Ectodermal cell (in vitro differentiated cells): ENCODE measurements at regions not wholly inside any gene's neighbourhood (a gene's known extent, or its start where the extent isn't known, plus 50 kb on each side); places are given as distances from the start of the nearest gene placed in this dataset.
"Not testable (repeated sequence)": the region's sequence is repeated elsewhere in the genome, so short reads cannot be mapped to it uniquely, and the experiment has no call there.

Experiments used
- H3K27ac ChIP-seq: 2 replicates; pipeline ENCODE4 v1.7.0; 2013; ENCODE audit warnings: mild to moderate bottlenecking, low read depth, low read length; ENCODE audit not compliant: insufficient read depth, poor library complexity, severe bottlenecking
- H3K27me3 ChIP-seq: 2 replicates; pipeline ENCODE4 v1.7.0; 2013; ENCODE audit warnings: mild to moderate bottlenecking, low read length; ENCODE audit not compliant: insufficient read depth, control insufficient read depth, poor library complexity, severe bottlenecking
- H3K36me3 ChIP-seq: one replicate; pipeline ENCODE4 v1.7.0; 2013; ENCODE audit warnings: low read length; ENCODE audit not compliant: control insufficient read depth, insufficient read depth
- H3K4me1 ChIP-seq: one replicate; pipeline ENCODE4 v1.7.0; 2013; ENCODE audit warnings: low read length; ENCODE audit not compliant: control insufficient read depth, insufficient read depth
- H3K4me3 ChIP-seq: 2 replicates; pipeline ENCODE4 v1.7.0; 2013; ENCODE audit warnings: low read depth, low read length, control low read depth; ENCODE audit not compliant: insufficient read depth
- H3K9me3 ChIP-seq: 2 replicates; pipeline ENCODE4 v1.7.0; 2013; ENCODE audit warnings: mild to moderate bottlenecking, low read length, moderate library complexity; ENCODE audit not compliant: control insufficient read depth
- WGBS, 2 experiments: methylation state at CpG; one replicate each; pipeline ENCODE4 v1.1.7; 2013; ENCODE audit warnings: missing lambda C conversion rate in 2 of 2; 5-methylcytosine and 5-hydroxymethylcytosine counted together

- Histone ChIP-seq H3K27ac (no peak overlapping the region), H3K4me1 (peaks cover 18% of the 10 kb centered on the region), H3K9me3 (no peaks in the 10 kb centered on the region), H3K27me3 (no peaks in the 10 kb centered on the region), H3K36me3 (no peaks in the 10 kb centered on the region), H3K4me3 (no peak overlapping the region)
- WGBS, 2 experiments, result 93 to 98% methylated on average over 3 of the region's 3 CpGs
Observed at GRCh38 chr12:42010715-42011114, 134.0 kb downstream of the GXYLT1 start.

GRCh38 chr12:42010257-42010656 is 134.4 kb downstream of the GXYLT1 start:
- H3K4me1 ChIP-seq, result peaks cover 18% of the 10 kb centered on the region
- H3K36me3 ChIP-seq, result no peaks in the 10 kb centered on the region
- no peak overlapping the region for H3K4me3 ChIP-seq
- no peaks in the 10 kb centered on the region for H3K27me3 ChIP-seq
- H3K9me3 ChIP-seq, result no peaks in the 10 kb centered on the region
- 95 to 100% methylated on average over 1 of the region's 1 CpG for WGBS, 2 experiments
- no peak overlapping the region for H3K27ac ChIP-seq

GRCh38 chr12:42008996-42009395 is 135.7 kb downstream of the GXYLT1 start:
- WGBS, 2 experiments, result 96 to 98% methylated on average over 5 of the region's 5 CpGs
- Histone ChIP-seq H3K4me3 (no peak overlapping the region), H3K27ac (no peak overlapping the region), H3K9me3 (no peaks in the 10 kb centered on the region), H3K4me1 (peaks cover 10% of the 10 kb centered on the region), H3K36me3 (no peaks in the 10 kb centered on the region), H3K27me3 (no peaks in the 10 kb centered on the region)

GRCh38 chr12:42003031-42003430 is 141.6 kb downstream of the GXYLT1 start:
- Histone ChIP-seq H3K36me3 (no peaks in the 10 kb centered on the region), H3K4me3 (no peak overlapping the region), H3K4me1 (no peaks in the 10 kb centered on the region), H3K27ac (no peak overlapping the region), H3K27me3 (no peaks in the 10 kb centered on the region), H3K9me3 (no peaks in the 10 kb centered on the region)
- WGBS, 2 experiments, result 97 to 100% methylated on average over 1 of the region's 1 CpG

GRCh38 chr12:42002563-42002962 is 142.1 kb downstream of the GXYLT1 start:
- 100% methylated on average over 1 of the region's 1 CpG; no CpG with 5 or more reads in 1 of the 2 experiments for WGBS, 2 experiments
- Histone ChIP-seq H3K4me1 (no peaks in the 10 kb centered on the region), H3K9me3 (no peaks in the 10 kb centered on the region), H3K4me3 (no peak overlapping the region), H3K27me3 (no peaks in the 10 kb centered on the region), H3K36me3 (no peaks in the 10 kb centered on the region), H3K27ac (no peak overlapping the region)

GRCh38 chr12:41998436-41998835 is 146.2 kb downstream of the GXYLT1 start:
- Histone ChIP-seq H3K9me3 (no peaks in the 10 kb centered on the region), H3K4me3 (no peak overlapping the region), H3K27ac (no peak overlapping the region), H3K36me3 (no peaks in the 10 kb centered on the region), H3K4me1 (no peaks in the 10 kb centered on the region), H3K27me3 (no peaks in the 10 kb centered on the region)
- 92% methylated on average over 14 of the region's 14 CpGs for WGBS, 2 experiments

GRCh38 chr12:41993283-41993682 is 151.4 kb downstream of the GXYLT1 start:
- Histone ChIP-seq H3K27ac (no peak overlapping the region), H3K36me3 (no peaks in the 10 kb centered on the region), H3K27me3 (no peaks in the 10 kb centered on the region), H3K9me3 (no peaks in the 10 kb centered on the region), H3K4me3 (no peak overlapping the region), H3K4me1 (no peaks in the 10 kb centered on the region)
- 81 to 94% methylated on average over 2 of the region's 2 CpGs for WGBS, 2 experiments

GRCh38 chr12:41992692-41993215 is 151.9 kb downstream of the GXYLT1 start:
- Histone ChIP-seq H3K4me3 (no peak overlapping the region), H3K27me3 (no peaks in the 10 kb centered on the region), H3K36me3 (no peaks in the 10 kb centered on the region)

GRCh38 chr12:41992022-41992421 is 152.7 kb downstream of the GXYLT1 start:
- WGBS, 2 experiments, result 80 to 94% methylated on average over 1 of the region's 1 CpG
- no peaks in the 10 kb centered on the region for H3K9me3 ChIP-seq
- H3K4me1 ChIP-seq, result no peaks in the 10 kb centered on the region
- no peak overlapping the region for H3K27ac ChIP-seq
- no peak overlapping the region for H3K4me3 ChIP-seq
- no peaks in the 10 kb centered on the region for H3K27me3 ChIP-seq
- no peaks in the 10 kb centered on the region for H3K36me3 ChIP-seq

More at GRCh38 chr12:41992692-41993215, 151.9 kb downstream of the GXYLT1 start:
- WGBS, 2 experiments, result 94 to 97% methylated on average over 3 of the region's 3 CpGs
- H3K4me1 ChIP-seq, result no peaks in the 10 kb centered on the region
- H3K9me3 ChIP-seq, result no peaks in the 10 kb centered on the region
- no peak overlapping the region for H3K27ac ChIP-seq

- no peaks in the 10 kb centered on the region for H3K4me1 ChIP-seq
- 91 to 94% methylated on average over 2 of the region's 2 CpGs for WGBS, 2 experiments
- no peaks in the 10 kb centered on the region for H3K9me3 ChIP-seq
- no peak overlapping the region for H3K4me3 ChIP-seq
- H3K36me3 ChIP-seq, result no peaks in the 10 kb centered on the region
- H3K27me3 ChIP-seq, result no peaks in the 10 kb centered on the region
- no peak overlapping the region for H3K27ac ChIP-seq
Observed at GRCh38 chr12:41988715-41989114, 156.0 kb downstream of the GXYLT1 start.

- H3K36me3 ChIP-seq, H3K9me3 ChIP-seq, H3K27ac ChIP-seq, H3K4me1 ChIP-seq, H3K27me3 ChIP-seq, H3K4me3 ChIP-seq: not testable (repeated sequence)
- WGBS, 2 experiments, result 94 to 100% methylated on average over 1 to 2 of the region's 2 CpGs
Observed at GRCh38 chr12:41986513-41986912, 158.2 kb downstream of the GXYLT1 start.
